ENCODE measurements at regions not wholly inside any gene's neighbourhood (a gene's known extent, or its start where the extent isn't known, plus 50 kb on each side); places are given as distances from the start of the nearest gene placed in this dataset.

DNA sequence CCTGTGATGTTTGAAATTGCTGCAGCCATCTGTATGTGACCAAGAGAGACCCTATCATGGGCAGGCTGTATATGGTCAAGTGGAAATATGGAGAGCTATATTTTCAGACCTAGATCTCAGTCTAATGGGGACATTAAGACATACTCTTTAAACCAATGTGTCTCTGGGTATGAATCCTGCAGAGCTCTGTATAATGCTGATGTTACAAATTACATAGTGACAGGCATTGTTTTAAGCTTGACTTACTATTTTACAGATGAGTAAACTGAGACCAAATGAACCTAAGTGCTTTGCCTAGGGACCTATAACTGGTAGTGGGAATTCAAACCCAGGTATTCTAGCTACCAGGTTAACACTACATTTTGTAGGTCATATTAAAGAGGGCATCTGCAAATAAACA is 71.3 kb upstream of the GRXCR1 start:
- no peak for TF ChIP-seq POLR2A (IDR thresholded peaks at IDR 0.05)
- TF ChIP-seq, protein P1, sequence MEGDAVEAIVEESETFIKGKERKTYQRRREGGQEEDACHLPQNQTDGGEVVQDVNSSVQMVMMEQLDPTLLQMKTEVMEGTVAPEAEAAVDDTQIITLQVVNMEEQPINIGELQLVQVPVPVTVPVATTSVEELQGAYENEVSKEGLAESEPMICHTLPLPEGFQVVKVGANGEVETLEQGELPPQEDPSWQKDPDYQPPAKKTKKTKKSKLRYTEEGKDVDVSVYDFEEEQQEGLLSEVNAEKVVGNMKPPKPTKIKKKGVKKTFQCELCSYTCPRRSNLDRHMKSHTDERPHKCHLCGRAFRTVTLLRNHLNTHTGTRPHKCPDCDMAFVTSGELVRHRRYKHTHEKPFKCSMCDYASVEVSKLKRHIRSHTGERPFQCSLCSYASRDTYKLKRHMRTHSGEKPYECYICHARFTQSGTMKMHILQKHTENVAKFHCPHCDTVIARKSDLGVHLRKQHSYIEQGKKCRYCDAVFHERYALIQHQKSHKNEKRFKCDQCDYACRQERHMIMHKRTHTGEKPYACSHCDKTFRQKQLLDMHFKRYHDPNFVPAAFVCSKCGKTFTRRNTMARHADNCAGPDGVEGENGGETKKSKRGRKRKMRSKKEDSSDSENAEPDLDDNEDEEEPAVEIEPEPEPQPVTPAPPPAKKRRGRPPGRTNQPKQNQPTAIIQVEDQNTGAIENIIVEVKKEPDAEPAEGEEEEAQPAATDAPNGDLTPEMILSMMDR (IDR thresholded peaks at IDR 0.05) = no peak
